Large intestine (tissue), 3 donors: ENCODE measurements at regions not wholly inside any gene's neighbourhood (a gene's known extent, or its start where the extent isn't known, plus 50 kb on each side); places are given as distances from the start of the nearest gene placed in this dataset.
A peak's percentile ranks its signal among the peaks of the same experiment; 100 is the strongest.

ENCODE experiments used
- DNase-seq, 2 donors: peaks; one replicate each; pipeline versions ENCODE4 v3.0.0 to v3.0.0-alpha.2; 2013
- H3K27ac ChIP-seq: one replicate; pipeline ENCODE4 v1.5.1; 2013; ENCODE audit warnings: low read length
- H3K27me3 ChIP-seq: 2 replicates; pipeline ENCODE4 v1.6.1; 2013; ENCODE audit warnings: low read length; ENCODE audit not compliant: control insufficient read depth, insufficient read depth
- H3K36me3 ChIP-seq: 2 replicates; pipeline ENCODE4 v1.6.1; 2013; ENCODE audit warnings: low read length; ENCODE audit not compliant: control insufficient read depth, insufficient read depth
- H3K4me1 ChIP-seq: one replicate; pipeline ENCODE4 v1.6.1; 2013; ENCODE audit warnings: low read length; ENCODE audit not compliant: control insufficient read depth, insufficient read depth
- H3K4me3 ChIP-seq: one replicate; pipeline ENCODE4 v1.5.1; 2013; ENCODE audit warnings: low read length
- H3K9me3 ChIP-seq: one replicate; pipeline ENCODE4 v1.6.1; 2013; ENCODE audit warnings: mild to moderate bottlenecking, low read depth, low read length, moderate library complexity; ENCODE audit not compliant: control insufficient read depth
- WGBS: methylation state at CpG from one replicate; pipeline ENCODE4 v1.1.5; 2013; ENCODE audit warnings: low lambda C conversion rate; ENCODE audit not compliant: insufficient coverage; 5-methylcytosine and 5-hydroxymethylcytosine counted together

DNA sequence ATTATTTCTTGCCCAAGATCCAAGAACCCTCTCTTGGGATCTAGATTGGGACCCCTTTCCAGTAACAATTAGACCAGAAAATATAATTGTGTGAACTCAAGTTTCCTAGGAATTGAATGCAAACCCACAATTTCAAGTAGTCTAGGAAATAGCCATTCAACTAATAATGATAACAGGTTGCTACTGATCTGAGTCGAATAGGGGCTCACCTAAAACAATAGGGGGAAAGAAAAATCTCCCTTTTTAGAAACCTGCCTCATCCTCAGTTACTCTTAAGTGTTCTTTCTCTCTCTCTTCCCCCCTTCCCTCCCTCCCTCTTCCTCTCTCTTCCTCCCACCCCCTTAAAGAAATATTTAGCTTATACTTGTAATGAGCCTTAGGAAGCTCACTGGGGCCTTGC, 555.3 kb downstream of the IGSF11 start:
- no peak overlapping the region for H3K4me3 ChIP-seq
- no peaks in the 10 kb centered on the region for H3K27me3 ChIP-seq
- no peak overlapping the region for H3K27ac ChIP-seq
- H3K36me3 ChIP-seq, result no peaks in the 10 kb centered on the region
- no peaks in the 10 kb centered on the region for H3K4me1 ChIP-seq
- no peak for DNase-seq
- H3K9me3 ChIP-seq, result no peaks in the 10 kb centered on the region
- WGBS, result no CpG with 5 or more reads among the region's 1 CpG

DNA sequence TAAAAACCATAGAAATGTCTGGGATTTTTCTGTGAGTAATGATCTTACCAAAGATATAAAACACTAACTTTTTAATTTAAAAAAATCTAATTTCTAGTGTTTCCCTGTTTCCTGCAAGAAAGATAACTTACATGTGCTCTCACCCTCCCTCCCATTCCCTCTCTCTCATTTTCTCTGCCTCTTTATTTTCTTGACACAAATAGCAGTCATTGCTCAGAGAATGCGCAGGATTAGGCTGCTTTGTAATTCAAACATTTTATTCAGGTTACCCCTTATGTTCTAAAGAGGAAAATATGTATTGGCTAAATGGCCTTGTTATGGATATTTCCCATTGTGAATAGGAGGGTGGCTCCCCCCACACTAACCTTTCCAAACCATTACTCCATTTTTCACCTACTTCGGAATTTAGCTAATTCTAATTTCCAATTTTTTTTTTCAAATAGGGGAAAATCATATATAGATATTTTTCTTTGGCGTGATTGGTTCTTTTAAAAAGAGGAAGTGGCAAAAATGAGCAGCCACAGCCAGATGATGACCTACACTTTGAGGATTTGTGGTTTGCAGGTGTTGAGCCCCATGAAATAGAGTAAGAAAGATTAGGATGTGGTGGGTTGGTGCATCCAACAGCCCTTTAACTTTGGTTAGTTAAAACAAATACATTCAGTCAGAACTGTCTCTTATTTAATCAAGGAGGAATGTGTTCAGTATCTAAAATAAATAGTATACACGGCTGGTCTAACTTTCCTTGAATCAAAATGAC, 554.4 kb downstream of the IGSF11 start:
- H3K36me3 ChIP-seq, result no peaks in the 10 kb centered on the region
- WGBS, result 42% methylated on average over 2 of the region's 4 CpGs

DNA sequence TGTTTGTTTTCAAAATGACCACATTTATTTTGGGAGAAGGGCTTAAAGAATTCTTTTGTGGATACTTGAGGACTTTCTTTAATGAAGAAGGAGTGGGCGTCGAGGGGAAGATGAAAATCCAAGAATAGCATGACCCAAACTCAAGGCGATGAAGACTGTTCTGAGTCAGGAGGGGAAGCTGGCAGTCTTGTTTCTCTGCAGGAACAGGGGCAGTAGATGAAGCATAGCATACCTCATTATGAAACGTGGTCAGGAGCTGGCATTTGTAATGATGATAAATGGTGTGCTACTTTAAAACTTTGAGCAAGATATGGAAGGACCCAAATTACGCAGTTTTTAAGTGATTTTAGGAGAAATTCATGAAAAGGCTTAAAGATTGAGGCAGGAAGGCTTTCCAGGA, 549.0 kb downstream of the IGSF11 start:
- no peaks in the 10 kb centered on the region for H3K36me3 ChIP-seq
- H3K27me3 ChIP-seq, result no peaks in the 10 kb centered on the region
- H3K9me3 ChIP-seq, result no peaks in the 10 kb centered on the region
- H3K4me3 ChIP-seq, result no peak overlapping the region
- DNase-seq, result no peak
- no peaks in the 10 kb centered on the region for H3K4me1 ChIP-seq
- 81% methylated on average over 3 of the region's 5 CpGs for WGBS
- H3K27ac ChIP-seq, result no peak overlapping the region

More for the DNA sequence above, 554.4 kb downstream of the IGSF11 start:
- Histone ChIP-seq H3K4me1 (no peaks in the 10 kb centered on the region), H3K4me3 (no peak overlapping the region), H3K27ac (no peak overlapping the region), H3K27me3 (no peaks in the 10 kb centered on the region), H3K9me3 (no peaks in the 10 kb centered on the region)
- DNase-seq, result no peak

DNA sequence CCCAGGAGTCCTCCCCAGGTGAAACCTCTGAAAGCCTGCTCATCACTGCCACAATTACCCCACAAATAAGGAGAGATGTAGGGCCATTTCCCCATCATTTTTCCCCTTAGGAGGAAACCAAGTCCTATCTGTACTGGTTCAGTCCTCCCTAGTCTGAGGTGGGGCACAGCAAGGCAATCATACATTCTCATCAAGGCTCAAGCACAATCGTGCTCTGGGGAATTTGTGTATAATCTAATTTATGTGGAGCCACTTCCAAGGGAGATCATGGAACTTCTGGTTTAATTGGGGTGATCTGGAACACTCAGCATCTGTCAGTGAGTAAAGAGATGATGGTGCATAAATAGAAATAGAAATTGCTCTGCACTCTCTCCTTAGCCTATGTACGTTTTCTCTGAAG, 546.9 kb downstream of the IGSF11 start:
- DNase-seq, result no peak
- H3K27me3 ChIP-seq, result no peaks in the 10 kb centered on the region
- WGBS, result 86% methylated on average over 1 of the region's 2 CpGs
- H3K36me3 ChIP-seq, result no peaks in the 10 kb centered on the region
- no peaks in the 10 kb centered on the region for H3K4me1 ChIP-seq
- H3K9me3 ChIP-seq, result no peaks in the 10 kb centered on the region
- H3K4me3 ChIP-seq, result no peak overlapping the region
- H3K27ac ChIP-seq, result no peak overlapping the region

GRCh38 chr3:118488732-118489131, 545.9 kb downstream of the IGSF11 start:
- Histone ChIP-seq H3K27me3 (no peaks in the 10 kb centered on the region), H3K4me1 (no peaks in the 10 kb centered on the region), H3K4me3 (no peak overlapping the region), H3K36me3 (no peaks in the 10 kb centered on the region), H3K9me3 (no peaks in the 10 kb centered on the region), H3K27ac (no peak overlapping the region)
- WGBS, result 60% methylated on average over 1 of the region's 3 CpGs
- DNase-seq, result no peak

GRCh38 chr3:118495206-118495605, 539.4 kb downstream of the IGSF11 start:
- Histone ChIP-seq H3K4me3 (no peak overlapping the region), H3K36me3 (no peaks in the 10 kb centered on the region), H3K27ac (no peak overlapping the region), H3K27me3 (no peaks in the 10 kb centered on the region), H3K4me1 (no peaks in the 10 kb centered on the region), H3K9me3 (no peaks in the 10 kb centered on the region)
- no peak for DNase-seq
- no CpG with 5 or more reads among the region's 2 CpGs for WGBS

DNA sequence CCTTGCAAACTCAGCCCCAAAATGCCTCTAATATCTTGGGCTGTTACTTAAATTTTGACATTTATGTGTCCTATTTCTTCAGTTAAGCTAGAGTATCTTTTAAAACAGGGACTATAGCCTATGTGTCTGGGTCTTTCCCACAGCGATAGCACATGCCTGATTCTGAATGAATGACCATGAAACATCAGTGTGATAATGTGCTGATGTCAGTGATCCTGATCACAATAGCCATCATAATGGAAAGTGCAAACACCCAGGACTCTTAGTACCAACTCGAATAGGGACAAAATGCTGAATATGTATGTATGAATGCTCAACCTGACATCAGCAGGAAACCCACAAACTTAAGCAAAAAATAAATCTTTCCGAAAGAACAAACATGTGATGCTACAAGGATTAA, 537.4 kb downstream of the IGSF11 start:
- Histone ChIP-seq H3K36me3 (no peaks in the 10 kb centered on the region), H3K4me3 (no peak overlapping the region), H3K27me3 (no peaks in the 10 kb centered on the region), H3K9me3 (no peaks in the 10 kb centered on the region), H3K27ac (no peak overlapping the region), H3K4me1 (no peaks in the 10 kb centered on the region)
- DNase-seq, result no peak
- no CpG with 5 or more reads among the region's 3 CpGs for WGBS

GRCh38 chr3:118501152-118501551, 533.5 kb downstream of the IGSF11 start:
- no peak overlapping the region for H3K4me3 ChIP-seq
- no peaks in the 10 kb centered on the region for H3K4me1 ChIP-seq
- DNase-seq, result peak; percentile 15 to 23
- H3K36me3 ChIP-seq, result no peaks in the 10 kb centered on the region
- H3K27me3 ChIP-seq, result no peaks in the 10 kb centered on the region
- 80% methylated on average over 1 of the region's 1 CpG for WGBS
- no peak overlapping the region for H3K27ac ChIP-seq
- no peaks in the 10 kb centered on the region for H3K9me3 ChIP-seq

- H3K27ac ChIP-seq, result no peak overlapping the region
- no peaks in the 10 kb centered on the region for H3K27me3 ChIP-seq
- H3K4me1 ChIP-seq, result no peaks in the 10 kb centered on the region
- H3K36me3 ChIP-seq, result no peaks in the 10 kb centered on the region
- no peak for DNase-seq
- no peaks in the 10 kb centered on the region for H3K9me3 ChIP-seq
- H3K4me3 ChIP-seq, result no peak overlapping the region
- 100% methylated on average over 1 of the region's 1 CpG for WGBS
Measured at GRCh38 chr3:118504906-118505305, 529.7 kb downstream of the IGSF11 start.

- Histone ChIP-seq H3K4me3 (no peak overlapping the region), H3K27ac (no peak overlapping the region), H3K4me1 (no peaks in the 10 kb centered on the region), H3K27me3 (no peaks in the 10 kb centered on the region), H3K9me3 (no peaks in the 10 kb centered on the region), H3K36me3 (no peaks in the 10 kb centered on the region)
- 92% methylated on average over 2 of the region's 2 CpGs for WGBS
- DNase-seq, result no peak
Measured at GRCh38 chr3:118505784-118506183, 528.9 kb downstream of the IGSF11 start.

- no peak overlapping the region for H3K4me3 ChIP-seq
- no peaks in the 10 kb centered on the region for H3K9me3 ChIP-seq
- no peaks in the 10 kb centered on the region for H3K27me3 ChIP-seq
- H3K4me1 ChIP-seq, result no peaks in the 10 kb centered on the region
- no peak overlapping the region for H3K27ac ChIP-seq
- no peaks in the 10 kb centered on the region for H3K36me3 ChIP-seq
- DNase-seq, result no peak
Measured at GRCh38 chr3:118511402-118511801, 523.2 kb downstream of the IGSF11 start.
